ENCODE measurements at regions not wholly inside any gene's neighbourhood (a gene's known extent, or its start where the extent isn't known, plus 50 kb on each side); places are given as distances from the start of the nearest gene placed in this dataset.

- no peak for TF ChIP-seq CTCF (IDR thresholded peaks at IDR 0.05; ENCODE audit: borderline replicate concordance, extremely low read depth, low read length, poor library complexity, severe bottlenecking)
- no peak for TF ChIP-seq EZH2 (IDR thresholded peaks at IDR 0.05; ENCODE audit: borderline replicate concordance, low read depth, low read length, severe bottlenecking)
- Histone ChIP-seq H3K4me2 (ENCODE audit: insufficient read depth, low read length) (no peak overlapping the region), H3K36me3 (ENCODE audit: insufficient read depth, low read length) (no peaks in the 10 kb centered on the region), H3K79me2 (ENCODE audit: insufficient read depth, low read length) (no peaks in the 10 kb centered on the region), H4K20me1 (ENCODE audit: insufficient read depth, low read length) (no peaks in the 10 kb centered on the region), H3K27ac (ENCODE audit: low read length) (no peak overlapping the region), H3K4me3 (ENCODE audit: low read depth in 1 of 2, low read length in 2 of 2) (no peak overlapping the region), H3K4me1 (ENCODE audit: insufficient read depth, low read length) (no peaks in the 10 kb centered on the region), H3K27me3 (ENCODE audit: insufficient read depth, low read length, poor library complexity) (no peaks in the 10 kb centered on the region), H3K9me3 (ENCODE audit: insufficient read depth, low read length, severe bottlenecking) (no peaks in the 10 kb centered on the region), H3K9ac (ENCODE audit: low read depth, low read length) (no peak overlapping the region), H2AFZ (ENCODE audit: low read depth, low read length) (no peak overlapping the region)
- DNase-seq (no peak), ATAC-seq (ENCODE audit: insufficient read depth, low read depth) (no peak)
Observed at GRCh38 chr7:12064586-12065127, 146.4 kb upstream of the TMEM106B start.

GRCh38 chr7:12066004-12066403 lies 145.1 kb upstream of the TMEM106B start:
- Histone ChIP-seq H3K27me3 (ENCODE audit: insufficient read depth, low read length, poor library complexity) (no peaks in the 10 kb centered on the region), H3K36me3 (ENCODE audit: insufficient read depth, low read length) (no peaks in the 10 kb centered on the region), H3K4me1 (ENCODE audit: insufficient read depth, low read length) (no peaks in the 10 kb centered on the region), H4K20me1 (ENCODE audit: insufficient read depth, low read length) (no peaks in the 10 kb centered on the region), H3K4me2 (ENCODE audit: insufficient read depth, low read length) (no peak overlapping the region), H3K79me2 (ENCODE audit: insufficient read depth, low read length) (no peaks in the 10 kb centered on the region), H3K27ac (ENCODE audit: low read length) (no peak overlapping the region), H3K4me3 (ENCODE audit: low read depth in 1 of 2, low read length in 2 of 2) (no peak overlapping the region), H3K9me3 (ENCODE audit: insufficient read depth, low read length, severe bottlenecking) (no peaks in the 10 kb centered on the region), H3K9ac (ENCODE audit: low read depth, low read length) (no peak overlapping the region), H2AFZ (ENCODE audit: low read depth, low read length) (no peak overlapping the region)
- no peak for DNase-seq
- TF ChIP-seq CTCF (IDR thresholded peaks at IDR 0.05; ENCODE audit: borderline replicate concordance, extremely low read depth, low read length, poor library complexity, severe bottlenecking) (no peak), EZH2 (IDR thresholded peaks at IDR 0.05; ENCODE audit: borderline replicate concordance, low read depth, low read length, severe bottlenecking) (no peak)
- no peak for ATAC-seq (ENCODE audit: insufficient read depth, low read depth)

- H4K20me1 ChIP-seq (ENCODE audit: insufficient read depth, low read length): no peaks in the 10 kb centered on the region
- H3K9me3 ChIP-seq (ENCODE audit: insufficient read depth, low read length, severe bottlenecking): no peaks in the 10 kb centered on the region
- ATAC-seq (ENCODE audit: insufficient read depth, low read depth): no peak
- no peak overlapping the region for H3K4me2 ChIP-seq (ENCODE audit: insufficient read depth, low read length)
- no peaks in the 10 kb centered on the region for H3K79me2 ChIP-seq (ENCODE audit: insufficient read depth, low read length)
- no peak overlapping the region for H3K4me3 ChIP-seq (ENCODE audit: low read depth in 1 of 2, low read length in 2 of 2)
- no peak overlapping the region for H2AFZ ChIP-seq (ENCODE audit: low read depth, low read length)
- TF ChIP-seq EZH2 (IDR thresholded peaks at IDR 0.05; ENCODE audit: borderline replicate concordance, low read depth, low read length, severe bottlenecking) (no peak), CTCF (IDR thresholded peaks at IDR 0.05; ENCODE audit: borderline replicate concordance, extremely low read depth, low read length, poor library complexity, severe bottlenecking) (no peak)
- no peaks in the 10 kb centered on the region for H3K36me3 ChIP-seq (ENCODE audit: insufficient read depth, low read length)
- no peak for DNase-seq
- no peaks in the 10 kb centered on the region for H3K4me1 ChIP-seq (ENCODE audit: insufficient read depth, low read length)
- no peak overlapping the region for H3K9ac ChIP-seq (ENCODE audit: low read depth, low read length)
- no peak overlapping the region for H3K27ac ChIP-seq (ENCODE audit: low read length)
- no peaks in the 10 kb centered on the region for H3K27me3 ChIP-seq (ENCODE audit: insufficient read depth, low read length, poor library complexity)
Observed at GRCh38 chr7:12066521-12066920, 144.6 kb upstream of the TMEM106B start.
